ENCODE measurements at regions not wholly inside any gene's neighbourhood (a gene's known extent, or its start where the extent isn't known, plus 50 kb on each side); places are given as distances from the start of the nearest gene placed in this dataset.
A peak's percentile ranks its signal among the peaks of the same experiment; 100 is the strongest.
"Not testable (repeated sequence)": the region's sequence is repeated elsewhere in the genome, so short reads cannot be mapped to it uniquely, and the experiment has no call there.

GRCh38 chr9:111276431-111277128, 53.4 kb downstream of the OR2K2 start:
- DNase-seq (ENCODE audit: low spot score), result no peak

GRCh38 chr9:111274737-111275136, 55.3 kb downstream of the OR2K2 start:
- no peak for DNase-seq (ENCODE audit: low spot score)

- no peak for DNase-seq (ENCODE audit: low spot score)
Measured at GRCh38 chr9:111272581-111272980, 57.4 kb downstream of the OR2K2 start.

- no peak for DNase-seq (ENCODE audit: low spot score)
Measured at GRCh38 chr9:111271481-111272080, 58.4 kb downstream of the OR2K2 start.

- DNase-seq (ENCODE audit: low spot score), result no peak
Measured at GRCh38 chr9:111271047-111271446, 59.0 kb downstream of the OR2K2 start.

- DNase-seq (ENCODE audit: low spot score), result not testable (repeated sequence)
Measured at GRCh38 chr9:111266024-111266423, 64.0 kb downstream of the OR2K2 start.

- no peak for DNase-seq (ENCODE audit: low spot score)
Measured at GRCh38 chr9:111263116-111263515, 66.9 kb downstream of the OR2K2 start.

- no peak for DNase-seq (ENCODE audit: low spot score)
Measured at GRCh38 chr9:111258875-111259271, 71.2 kb downstream of the OR2K2 start.

GRCh38 chr9:111258209-111258874, 71.7 kb downstream of the OR2K2 start:
- DNase-seq (ENCODE audit: low spot score), result no peak

GRCh38 chr9:111253742-111254437, 76.1 kb downstream of the OR2K2 start:
- DNase-seq (ENCODE audit: low spot score), result no peak

GRCh38 chr9:111250875-111251842, 78.9 kb downstream of the OR2K2 start:
- no peak for DNase-seq (ENCODE audit: low spot score)

- no peak for DNase-seq (ENCODE audit: low spot score)
Measured at GRCh38 chr9:111237447-111237846, 92.6 kb downstream of the OR2K2 start.

- peak; percentile 3 for DNase-seq (ENCODE audit: low spot score)
Measured at GRCh38 chr9:111236332-111236731, 93.7 kb downstream of the OR2K2 start.

GRCh38 chr9:111233963-111234362, 96.1 kb downstream of the OR2K2 start:
- no peak for DNase-seq (ENCODE audit: low spot score)

- DNase-seq (ENCODE audit: low spot score), result peak; percentile 3
Measured at GRCh38 chr9:111232997-111233790, 96.8 kb downstream of the OR2K2 start.

- DNase-seq (ENCODE audit: low spot score), result no peak
Measured at GRCh38 chr9:111231801-111232580, 98.0 kb downstream of the OR2K2 start.

GRCh38 chr9:111222757-111223156, 107.3 kb downstream of the OR2K2 start:
- no peak for DNase-seq (ENCODE audit: low spot score)

- DNase-seq (ENCODE audit: low spot score), result no peak
Measured at GRCh38 chr9:111212874-111213273, 117.2 kb downstream of the OR2K2 start.

GRCh38 chr9:111198936-111199335, 131.1 kb downstream of the OR2K2 start:
- DNase-seq (ENCODE audit: low spot score), result no peak

- no peak for DNase-seq (ENCODE audit: low spot score)
Measured at GRCh38 chr9:111197256-111197655, 132.8 kb downstream of the OR2K2 start.

All from hepatic stellate cell (primary cell).